ENCODE measurements at regions not wholly inside any gene's neighbourhood (a gene's known extent, or its start where the extent isn't known, plus 50 kb on each side); places are given as distances from the start of the nearest gene placed in this dataset.
A peak's percentile ranks its signal among the peaks of the same experiment; 100 is the strongest.

DNA sequence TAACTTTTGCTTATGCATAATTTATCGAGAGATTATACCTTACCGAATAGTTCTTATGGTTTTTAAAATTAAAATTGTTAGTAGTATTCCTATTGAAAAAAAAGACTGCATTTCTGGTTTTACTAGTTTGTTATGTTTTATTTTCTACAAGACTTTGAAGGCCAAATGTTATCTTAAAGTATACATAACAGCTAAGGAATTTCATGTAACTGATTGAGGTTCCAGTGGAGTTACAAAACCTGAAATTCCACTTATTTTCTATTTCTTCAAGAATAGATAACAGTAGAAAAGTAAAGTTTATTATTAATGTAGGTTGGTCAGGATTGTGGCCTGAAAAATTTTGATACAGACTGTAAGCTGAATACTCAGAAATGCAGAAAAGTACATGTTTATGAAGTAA lies 1216.0 kb upstream of the PCDH20 start:
- FAIRE-seq = peak; percentile 4
- H3K79me2 ChIP-seq (ENCODE audit: control insufficient read depth, insufficient read depth, low read length) = no peaks in the 10 kb centered on the region
- H3K9me3 ChIP-seq (replicated peaks; ENCODE audit: control insufficient read depth, insufficient read depth, low read length) = no peaks in the 10 kb centered on the region
- no peak overlapping the region for H3K27ac ChIP-seq (ENCODE audit: insufficient read depth, low read depth, low read length)
- no peak overlapping the region for H3K9ac ChIP-seq (replicated peaks; ENCODE audit: extremely low read depth, insufficient read depth, low read length)
- no peaks in the 10 kb centered on the region for H3K36me3 ChIP-seq (ENCODE audit: control insufficient read depth in 2 of 2, extremely low read depth in 1 of 2, insufficient read depth in 2 of 2, low read length in 2 of 2)
- no peaks in the 10 kb centered on the region for H3K9me1 ChIP-seq (replicated peaks; ENCODE audit: control insufficient read depth, extremely low read depth, insufficient read depth, low read length)
- H2AFZ ChIP-seq (ENCODE audit: low read depth, low read length) = no peak overlapping the region
- no peak overlapping the region for H3K4me3 ChIP-seq (replicated peaks in 1 of 3; ENCODE audit: insufficient read depth in 1 of 3, low read depth in 1 of 3, low read length in 3 of 3)
- BruUV-seq (replicated peaks) = no TSS peak
- intact Hi-C loops (cut with micrococcal nuclease) (no loop called here), dilution Hi-C loops (cut with MboI; ENCODE audit: extremely low pct_ligation_motif_present, low sequenced_read_pairs) (no loop called here)
- H4K20me1 ChIP-seq (replicated peaks; ENCODE audit: control insufficient read depth, extremely low read depth, insufficient read depth, low read length) = no peaks in the 10 kb centered on the region
- H3K27me3 ChIP-seq (ENCODE audit: control insufficient read depth in 2 of 2, insufficient read depth in 2 of 2, low read length in 2 of 2) = no peaks in the 10 kb centered on the region
- POLR2A ChIA-PET = no interaction called here
- no peak for DNase-seq (ENCODE audit: low read depth, low spot score)
- CTCF ChIA-PET = no interaction called here
- H3K4me1 ChIP-seq (ENCODE audit: control insufficient read depth, extremely low read depth, insufficient read depth, low read length) = no peaks in the 10 kb centered on the region
- TF ChIP-seq, protein P1, sequence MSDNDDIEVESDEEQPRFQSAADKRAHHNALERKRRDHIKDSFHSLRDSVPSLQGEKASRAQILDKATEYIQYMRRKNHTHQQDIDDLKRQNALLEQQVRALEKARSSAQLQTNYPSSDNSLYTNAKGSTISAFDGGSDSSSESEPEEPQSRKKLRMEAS (IDR thresholded peaks at IDR 0.05; ENCODE audit: insufficient read depth, insufficient read length) = no peak
- TF ChIP-seq EZH2 (IDR thresholded peaks at IDR 0.05; ENCODE audit: borderline replicate concordance, low read depth, low read length, severe bottlenecking) = no peak
- TF ChIP-seq POLR2A (IDR thresholded peaks at IDR 0.05; ENCODE audit: low read depth, low read length) = no peak
- TF ChIP-seq, protein P2, sequence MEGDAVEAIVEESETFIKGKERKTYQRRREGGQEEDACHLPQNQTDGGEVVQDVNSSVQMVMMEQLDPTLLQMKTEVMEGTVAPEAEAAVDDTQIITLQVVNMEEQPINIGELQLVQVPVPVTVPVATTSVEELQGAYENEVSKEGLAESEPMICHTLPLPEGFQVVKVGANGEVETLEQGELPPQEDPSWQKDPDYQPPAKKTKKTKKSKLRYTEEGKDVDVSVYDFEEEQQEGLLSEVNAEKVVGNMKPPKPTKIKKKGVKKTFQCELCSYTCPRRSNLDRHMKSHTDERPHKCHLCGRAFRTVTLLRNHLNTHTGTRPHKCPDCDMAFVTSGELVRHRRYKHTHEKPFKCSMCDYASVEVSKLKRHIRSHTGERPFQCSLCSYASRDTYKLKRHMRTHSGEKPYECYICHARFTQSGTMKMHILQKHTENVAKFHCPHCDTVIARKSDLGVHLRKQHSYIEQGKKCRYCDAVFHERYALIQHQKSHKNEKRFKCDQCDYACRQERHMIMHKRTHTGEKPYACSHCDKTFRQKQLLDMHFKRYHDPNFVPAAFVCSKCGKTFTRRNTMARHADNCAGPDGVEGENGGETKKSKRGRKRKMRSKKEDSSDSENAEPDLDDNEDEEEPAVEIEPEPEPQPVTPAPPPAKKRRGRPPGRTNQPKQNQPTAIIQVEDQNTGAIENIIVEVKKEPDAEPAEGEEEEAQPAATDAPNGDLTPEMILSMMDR (IDR thresholded peaks at IDR 0.05; ENCODE audit: extremely low read depth in 1 of 2, insufficient read depth in 1 of 2, low read depth in 1 of 2, low read length in 2 of 2) = no peak
- no peak for TF ChIP-seq JUN (IDR thresholded peaks at IDR 0.05; ENCODE audit: borderline replicate concordance, insufficient read depth, insufficient read length, low read depth)
- TF ChIP-seq GATA2 (IDR thresholded peaks at IDR 0.05; ENCODE audit: insufficient read depth, insufficient read length, low read depth, low read length) = no peak
- no peak for TF ChIP-seq FOS (IDR thresholded peaks at IDR 0.05; ENCODE audit: borderline replicate concordance, insufficient read depth, low read length)
- no peak for TF ChIP-seq MYC (IDR thresholded peaks at IDR 0.05; ENCODE audit: low read depth, low read length)
- TF ChIP-seq POLR2AphosphoS5 (IDR thresholded peaks at IDR 0.05; ENCODE audit: insufficient read depth, low read depth, low read length) = no peak
- no peak overlapping the region for H3K4me2 ChIP-seq (ENCODE audit: insufficient read depth, low read length)

Data from endothelial cell of umbilical vein (primary cell).